ENCODE measurements at regions not wholly inside any gene's neighbourhood (a gene's known extent, or its start where the extent isn't known, plus 50 kb on each side); places are given as distances from the start of the nearest gene placed in this dataset.

- H3K4me3 Mint-ChIP-seq (ENCODE audit: unreplicated experiment) = no peak overlapping the region
- POLR2A ChIA-PET = interaction anchor here (0.6 kb wide), 1 partner anchor 29 kb away, joined by 4 read pairs; no protein-coding TSS in a partner anchor
Measured at GRCh38 chr5:158289967-158290366, 431.0 kb upstream of the CLINT1 start.

DNA sequence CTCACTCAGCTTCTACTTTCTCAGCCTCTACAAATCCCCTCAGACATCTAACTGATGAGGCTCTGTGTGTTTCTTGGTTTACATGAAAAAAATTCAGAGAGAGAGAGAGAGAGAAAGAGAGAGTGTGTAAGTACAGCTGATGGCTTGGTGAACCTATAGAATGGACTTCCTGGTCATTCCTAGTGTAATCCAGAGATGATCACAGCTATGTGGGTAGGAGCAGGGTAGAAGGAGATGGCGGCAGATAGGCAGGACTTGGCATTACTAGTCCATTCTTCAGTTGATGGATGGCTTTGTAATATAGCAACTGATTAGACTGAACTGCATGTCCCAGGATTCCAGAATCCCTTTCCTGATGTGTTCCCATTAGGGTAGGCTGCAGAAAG lies 429.3 kb upstream of the CLINT1 start:
- Mint-ChIP-seq H3K4me1 (ENCODE audit: insufficient read depth, unreplicated experiment) (peaks cover 10% of the 10 kb centered on the region), H3K4me3 (ENCODE audit: unreplicated experiment) (no peak overlapping the region), H3K36me3 (ENCODE audit: insufficient read depth, unreplicated experiment) (no peaks in the 10 kb centered on the region), H3K27me3 (ENCODE audit: insufficient read depth, unreplicated experiment) (no peaks in the 10 kb centered on the region), H3K27ac (ENCODE audit: low read depth, unreplicated experiment) (peak overlapping the region; percentile 65), H3K9me3 (ENCODE audit: unreplicated experiment) (no peaks in the 10 kb centered on the region)
- DNase-seq (ENCODE audit: unreplicated experiment) = no peak
- BruUV-seq (replicated peaks) = no TSS peak
- intact Hi-C loops (cut with micrococcal nuclease) = no loop called here
- ChIA-PET CTCF (interaction anchor here (0.6 kb wide), 1 partner anchor 22 kb away, joined by 4 read pairs; no protein-coding TSS in a partner anchor), POLR2A (interaction anchor here (0.5 to 0.7 kb wide), 2 partner anchors 90 to 176 kb away, joined by 3 to 4 read pairs; no protein-coding TSS in a partner anchor)
- TF ChIP-seq, protein P1, sequence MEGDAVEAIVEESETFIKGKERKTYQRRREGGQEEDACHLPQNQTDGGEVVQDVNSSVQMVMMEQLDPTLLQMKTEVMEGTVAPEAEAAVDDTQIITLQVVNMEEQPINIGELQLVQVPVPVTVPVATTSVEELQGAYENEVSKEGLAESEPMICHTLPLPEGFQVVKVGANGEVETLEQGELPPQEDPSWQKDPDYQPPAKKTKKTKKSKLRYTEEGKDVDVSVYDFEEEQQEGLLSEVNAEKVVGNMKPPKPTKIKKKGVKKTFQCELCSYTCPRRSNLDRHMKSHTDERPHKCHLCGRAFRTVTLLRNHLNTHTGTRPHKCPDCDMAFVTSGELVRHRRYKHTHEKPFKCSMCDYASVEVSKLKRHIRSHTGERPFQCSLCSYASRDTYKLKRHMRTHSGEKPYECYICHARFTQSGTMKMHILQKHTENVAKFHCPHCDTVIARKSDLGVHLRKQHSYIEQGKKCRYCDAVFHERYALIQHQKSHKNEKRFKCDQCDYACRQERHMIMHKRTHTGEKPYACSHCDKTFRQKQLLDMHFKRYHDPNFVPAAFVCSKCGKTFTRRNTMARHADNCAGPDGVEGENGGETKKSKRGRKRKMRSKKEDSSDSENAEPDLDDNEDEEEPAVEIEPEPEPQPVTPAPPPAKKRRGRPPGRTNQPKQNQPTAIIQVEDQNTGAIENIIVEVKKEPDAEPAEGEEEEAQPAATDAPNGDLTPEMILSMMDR (IDR thresholded peaks at IDR 0.05; ENCODE audit: unreplicated experiment) = no peak

More at GRCh38 chr5:158289967-158290366, 431.0 kb upstream of the CLINT1 start:
- intact Hi-C loops (cut with micrococcal nuclease) = no loop called here
- Mint-ChIP-seq H3K4me1 (ENCODE audit: insufficient read depth, unreplicated experiment) (peaks cover 10% of the 10 kb centered on the region), H3K9me3 (ENCODE audit: unreplicated experiment) (no peaks in the 10 kb centered on the region), H3K27ac (ENCODE audit: low read depth, unreplicated experiment) (no peak overlapping the region), H3K27me3 (ENCODE audit: insufficient read depth, unreplicated experiment) (no peaks in the 10 kb centered on the region), H3K36me3 (ENCODE audit: insufficient read depth, unreplicated experiment) (no peaks in the 10 kb centered on the region)
- CTCF ChIA-PET = no interaction called here
- TF ChIP-seq, protein P1 (IDR thresholded peaks at IDR 0.05; ENCODE audit: unreplicated experiment) = no peak
- DNase-seq (ENCODE audit: unreplicated experiment) = no peak
- BruUV-seq (replicated peaks) = no TSS peak

GRCh38 chr5:158287643-158288271 lies 428.8 kb upstream of the CLINT1 start:
- DNase-seq (ENCODE audit: unreplicated experiment) = peak; percentile 70
- H3K27me3 Mint-ChIP-seq (ENCODE audit: insufficient read depth, unreplicated experiment) = no peaks in the 10 kb centered on the region
- H3K27ac Mint-ChIP-seq (ENCODE audit: low read depth, unreplicated experiment) = peak overlapping the region; percentile 65
- BruUV-seq (replicated peaks) = no TSS peak
- CTCF ChIA-PET = no interaction called here
- TF ChIP-seq, protein P1 (IDR thresholded peaks at IDR 0.05; ENCODE audit: unreplicated experiment) = no peak
- POLR2A ChIA-PET = interaction anchor here (0.7 kb wide), 1 partner anchor 177 kb away, joined by 4 read pairs; no protein-coding TSS in a partner anchor
- no peak overlapping the region for H3K4me3 Mint-ChIP-seq (ENCODE audit: unreplicated experiment)
- H3K9me3 Mint-ChIP-seq (ENCODE audit: unreplicated experiment) = no peaks in the 10 kb centered on the region
- H3K36me3 Mint-ChIP-seq (ENCODE audit: insufficient read depth, unreplicated experiment) = no peaks in the 10 kb centered on the region
- H3K4me1 Mint-ChIP-seq (ENCODE audit: insufficient read depth, unreplicated experiment) = peaks cover 10% of the 10 kb centered on the region
- intact Hi-C loops (cut with micrococcal nuclease) = no loop called here

DNA sequence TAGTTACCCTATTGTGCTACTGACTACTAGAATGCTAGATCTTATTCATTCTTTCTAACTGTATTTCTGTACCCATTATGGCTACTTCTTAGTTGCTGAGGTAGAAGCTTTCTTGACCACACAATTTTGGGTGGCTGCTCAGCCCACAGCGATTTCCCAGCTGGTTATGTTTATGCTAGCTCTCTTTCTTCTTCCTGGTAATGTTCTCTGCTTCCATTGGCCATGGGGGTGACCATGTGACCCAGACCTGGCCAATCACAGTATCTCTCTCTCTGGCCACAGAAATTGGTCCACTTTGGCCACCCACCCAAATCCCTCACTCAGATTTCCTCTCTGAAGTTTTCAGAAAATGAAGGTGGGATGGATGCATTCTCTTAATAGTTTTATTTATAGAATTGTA lies 427.9 kb upstream of the CLINT1 start:
- BruUV-seq (replicated peaks) = no TSS peak
- TF ChIP-seq, protein P1 (IDR thresholded peaks at IDR 0.05; ENCODE audit: unreplicated experiment) = no peak
- intact Hi-C loops (cut with micrococcal nuclease) = no loop called here
- H3K36me3 Mint-ChIP-seq (ENCODE audit: insufficient read depth, unreplicated experiment) = no peaks in the 10 kb centered on the region
- ChIA-PET CTCF (interaction anchor here (0.5 to 2.4 kb wide), 3 partner anchors 9 to 454 kb away, joined by 3 to 8 read pairs (median 3); no protein-coding TSS in a partner anchor), POLR2A (interaction anchor here (0.6 to 0.8 kb wide), 2 partner anchors 167 to 347 kb away, joined by 3 to 4 read pairs; no protein-coding TSS in a partner anchor)
- no peaks in the 10 kb centered on the region for H3K27me3 Mint-ChIP-seq (ENCODE audit: insufficient read depth, unreplicated experiment)
- no peak overlapping the region for H3K4me3 Mint-ChIP-seq (ENCODE audit: unreplicated experiment)
- DNase-seq (ENCODE audit: unreplicated experiment) = no peak
- H3K4me1 Mint-ChIP-seq (ENCODE audit: insufficient read depth, unreplicated experiment) = peaks cover 10% of the 10 kb centered on the region
- H3K9me3 Mint-ChIP-seq (ENCODE audit: unreplicated experiment) = no peaks in the 10 kb centered on the region
- H3K27ac Mint-ChIP-seq (ENCODE audit: low read depth, unreplicated experiment) = no peak overlapping the region
